ENCODE measurements at regions not wholly inside any gene's neighbourhood (a gene's known extent, or its start where the extent isn't known, plus 50 kb on each side); places are given as distances from the start of the nearest gene placed in this dataset.

- no peak for TF ChIP-seq CTCF (IDR thresholded peaks at IDR 0.05; ENCODE audit: extremely low read depth, low read depth, low read length)
- Histone ChIP-seq H2AFZ (ENCODE audit: low read length) (no peak overlapping the region), H3K27me3 (ENCODE audit: insufficient read depth, low read length) (no peaks in the 10 kb centered on the region), H3K4me1 (ENCODE audit: insufficient read depth, low read length) (no peaks in the 10 kb centered on the region), H3K4me3 (ENCODE audit: insufficient read depth, low read length) (no peak overlapping the region), H3K27ac (ENCODE audit: low read depth, low read length) (no peak overlapping the region), H4K20me1 (ENCODE audit: insufficient read depth, low read length) (no peaks in the 10 kb centered on the region), H3K79me2 (ENCODE audit: insufficient read depth, low read length) (no peaks in the 10 kb centered on the region), H3K4me2 (ENCODE audit: insufficient read depth, low read length) (no peak overlapping the region), H3K36me3 (ENCODE audit: insufficient read depth, low read length) (no peaks in the 10 kb centered on the region), H3K9me3 (ENCODE audit: low read depth, low read length) (no peaks in the 10 kb centered on the region)
- no peak for DNase-seq (ENCODE audit: insufficient read length, low spot score, missing footprints)
Observed at GRCh38 chr15:98433346-98433745, 215.0 kb upstream of the IGF1R start.

GRCh38 chr15:98433856-98434255 lies 214.5 kb upstream of the IGF1R start:
- DNase-seq (ENCODE audit: insufficient read length, low spot score, missing footprints): no peak
- Histone ChIP-seq H3K27ac (ENCODE audit: low read depth, low read length) (no peak overlapping the region), H4K20me1 (ENCODE audit: insufficient read depth, low read length) (no peaks in the 10 kb centered on the region), H3K9me3 (ENCODE audit: low read depth, low read length) (no peaks in the 10 kb centered on the region), H3K27me3 (ENCODE audit: insufficient read depth, low read length) (no peaks in the 10 kb centered on the region), H3K79me2 (ENCODE audit: insufficient read depth, low read length) (no peaks in the 10 kb centered on the region), H3K4me3 (ENCODE audit: insufficient read depth, low read length) (no peak overlapping the region), H3K4me2 (ENCODE audit: insufficient read depth, low read length) (no peak overlapping the region), H3K4me1 (ENCODE audit: insufficient read depth, low read length) (no peaks in the 10 kb centered on the region), H2AFZ (ENCODE audit: low read length) (no peak overlapping the region), H3K36me3 (ENCODE audit: insufficient read depth, low read length) (no peaks in the 10 kb centered on the region)
- no peak for TF ChIP-seq CTCF (IDR thresholded peaks at IDR 0.05; ENCODE audit: extremely low read depth, low read depth, low read length)

- TF ChIP-seq CTCF (IDR thresholded peaks at IDR 0.05; ENCODE audit: extremely low read depth, low read depth, low read length): no peak
- H3K27me3 ChIP-seq (ENCODE audit: insufficient read depth, low read length): no peaks in the 10 kb centered on the region
- H3K4me3 ChIP-seq (ENCODE audit: insufficient read depth, low read length): no peak overlapping the region
- no peaks in the 10 kb centered on the region for H3K79me2 ChIP-seq (ENCODE audit: insufficient read depth, low read length)
- DNase-seq (ENCODE audit: insufficient read length, low spot score, missing footprints): no peak
- H3K4me1 ChIP-seq (ENCODE audit: insufficient read depth, low read length): no peaks in the 10 kb centered on the region
- no peak overlapping the region for H3K4me2 ChIP-seq (ENCODE audit: insufficient read depth, low read length)
- no peaks in the 10 kb centered on the region for H3K36me3 ChIP-seq (ENCODE audit: insufficient read depth, low read length)
- H2AFZ ChIP-seq (ENCODE audit: low read length): no peak overlapping the region
- H3K9me3 ChIP-seq (ENCODE audit: low read depth, low read length): no peaks in the 10 kb centered on the region
- no peaks in the 10 kb centered on the region for H4K20me1 ChIP-seq (ENCODE audit: insufficient read depth, low read length)
- no peak overlapping the region for H3K27ac ChIP-seq (ENCODE audit: low read depth, low read length)
Observed at GRCh38 chr15:98437752-98438151, 210.6 kb upstream of the IGF1R start.

GRCh38 chr15:98438326-98438725 lies 210.0 kb upstream of the IGF1R start:
- no peaks in the 10 kb centered on the region for H3K79me2 ChIP-seq (ENCODE audit: insufficient read depth, low read length)
- H3K4me2 ChIP-seq (ENCODE audit: insufficient read depth, low read length): no peak overlapping the region
- no peak overlapping the region for H3K27ac ChIP-seq (ENCODE audit: low read depth, low read length)
- no peaks in the 10 kb centered on the region for H3K9me3 ChIP-seq (ENCODE audit: low read depth, low read length)
- no peak for TF ChIP-seq CTCF (IDR thresholded peaks at IDR 0.05; ENCODE audit: extremely low read depth, low read depth, low read length)
- H4K20me1 ChIP-seq (ENCODE audit: insufficient read depth, low read length): no peaks in the 10 kb centered on the region
- no peaks in the 10 kb centered on the region for H3K4me1 ChIP-seq (ENCODE audit: insufficient read depth, low read length)
- no peak for DNase-seq (ENCODE audit: insufficient read length, low spot score, missing footprints)
- no peaks in the 10 kb centered on the region for H3K27me3 ChIP-seq (ENCODE audit: insufficient read depth, low read length)
- H3K4me3 ChIP-seq (ENCODE audit: insufficient read depth, low read length): no peak overlapping the region
- no peaks in the 10 kb centered on the region for H3K36me3 ChIP-seq (ENCODE audit: insufficient read depth, low read length)
- H2AFZ ChIP-seq (ENCODE audit: low read length): no peak overlapping the region

Data from osteoblast (primary cell).